Transverse colon (tissue), 4 donors: ENCODE measurements at regions not wholly inside any gene's neighbourhood (a gene's known extent, or its start where the extent isn't known, plus 50 kb on each side); places are given as distances from the start of the nearest gene placed in this dataset.

Experiments used
- DNase-seq: peaks from one replicate; pipeline ENCODE4 v3.0.0-alpha.2; 2019
- H3K27ac ChIP-seq, 4 donors: fragments of 200-600 bp; sonication (generic); 2 replicates each; pipeline ENCODE4 v1.5.1; 2016 to 2018; ENCODE audit warnings: inconsistent platforms in 4 of 4
- H3K27me3 ChIP-seq: fragments of 200-600 bp; sonication (generic); 2 replicates; pipeline ENCODE4 v1.5.1; 2017; ENCODE audit warnings: inconsistent platforms
- H3K36me3 ChIP-seq, 4 donors: fragments of 200-600 bp; sonication (generic); 2 replicates each; pipeline ENCODE4 v1.5.1; 2017 to 2019; ENCODE audit warnings: inconsistent platforms in 4 of 4
- H3K4me1 ChIP-seq, 4 donors: fragments of 200-600 bp; sonication (generic); 2 replicates each; pipeline ENCODE4 v1.5.1; 2017 to 2020; ENCODE audit warnings: inconsistent platforms in 4 of 4
- H3K4me3 ChIP-seq, 4 donors: fragments of 200-600 bp; sonication (generic); 1 replicate in 1 of 4; 2 replicates in 3 of 4; pipeline versions ENCODE4 v1.5.1 to v1.6.1; 2017 to 2019; ENCODE audit warnings: inconsistent platforms in 4 of 4
- H3K9me3 ChIP-seq, 2 donors: fragments of 200-600 bp; sonication (generic); 2 replicates each; pipeline ENCODE4 v1.5.1; 2017 to 2019; ENCODE audit warnings: inconsistent platforms in 2 of 2
- CTCF ChIP-seq, 5 experiments: fragments of 200-600 bp in 3 of 5; fragments of 450-650 bp in 2 of 5; sonication (generic) in 3 of 5; IDR thresholded peaks; 1 replicate in 2 of 5; 2 replicates in 3 of 5; pipeline ENCODE4 v1.5.1; 2016 to 2017; ENCODE audit warnings: antibody characterized with exemption in 5 of 5, inconsistent platforms in 3 of 5, mild to moderate bottlenecking in 2 of 5, moderate library complexity in 1 of 5
- EP300 ChIP-seq: sonication (generic); formaldehyde crosslinking; IDR thresholded peaks from one replicate; pipeline ENCODE4 v1.6.1; 2017; ENCODE audit warnings: antibody characterized with exemption, low read depth
- POLR2A ChIP-seq: fragments of 450-650 bp; IDR thresholded peaks from one replicate; pipeline ENCODE4 v1.6.1; 2016; ENCODE audit warnings: antibody characterized with exemption, mild to moderate bottlenecking, moderate library complexity
- POLR2AphosphoS5 ChIP-seq, 3 donors: sonication (generic); formaldehyde crosslinking; IDR thresholded peaks; one replicate each; pipeline ENCODE4 v1.6.1; 2016; ENCODE audit warnings: antibody characterized with exemption in 3 of 3
- WGBS, 2 donors: methylation state at CpG; one replicate each; pipeline ENCODE4 v1.1.5; 2018; ENCODE audit warnings: low coverage in 1 of 2; 5-methylcytosine and 5-hydroxymethylcytosine counted together
- in situ Hi-C, 4 donors: fragments of 200-750 bp; cut with MboI; loops; one replicate each; pipeline versions ENCODE4 v1.15.0 to v1.15.1; 2017; ENCODE audit warnings: low sequenced_read_pairs in 3 of 4, low pct_ligation_motif_present in 1 of 4, low pct_unique_long_range_greater_than_20kb in 1 of 4
- intact Hi-C: fragments of 100-400 bp; cut with DNase I; formaldehyde crosslinking; loops from one replicate; pipeline ENCODE4 v1.15.1; 2023; ENCODE audit warnings: low total_unique reads

DNA sequence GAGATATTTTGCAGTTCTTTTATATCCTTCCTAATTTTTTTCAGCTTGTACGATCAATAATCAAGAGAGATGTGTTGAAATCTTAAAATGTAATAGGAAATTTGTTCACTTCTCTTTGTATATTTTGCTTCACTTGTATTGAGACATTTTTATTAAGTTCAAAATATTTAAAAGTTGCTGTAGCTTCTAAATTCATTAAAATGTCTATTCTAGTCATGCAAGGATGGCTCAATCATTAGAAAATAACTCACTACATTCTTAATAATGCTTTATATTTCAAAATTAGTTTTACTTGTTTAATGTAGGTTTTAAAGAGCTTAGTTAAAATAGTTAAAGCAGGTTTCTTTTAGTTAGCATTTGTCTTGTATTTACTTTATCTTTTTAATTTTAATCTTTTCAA, 308.4 kb downstream of the CYRIA start:
- TF ChIP-seq EP300 (no peak), CTCF (IDR thresholded peaks at IDR 0.05) (no peak), POLR2AphosphoS5 (IDR thresholded peaks at IDR 0.05) (no peak)
- Histone ChIP-seq H3K36me3 (no peaks in the 10 kb centered on the region), H3K27me3 (no peaks in the 10 kb centered on the region), H3K4me1 (no peaks in the 10 kb centered on the region), H3K9me3 (peaks cover 0 to 9% of the 10 kb centered on the region in 2 donors), H3K27ac (no peak overlapping the region), H3K4me3 (no peak overlapping the region)
- in situ Hi-C loops = no loop called here
- 67 to 96% methylated on average over 1 of the region's 1 CpG for WGBS, 2 donors
- no peak for DNase-seq
- intact Hi-C loops = no loop called here

DNA sequence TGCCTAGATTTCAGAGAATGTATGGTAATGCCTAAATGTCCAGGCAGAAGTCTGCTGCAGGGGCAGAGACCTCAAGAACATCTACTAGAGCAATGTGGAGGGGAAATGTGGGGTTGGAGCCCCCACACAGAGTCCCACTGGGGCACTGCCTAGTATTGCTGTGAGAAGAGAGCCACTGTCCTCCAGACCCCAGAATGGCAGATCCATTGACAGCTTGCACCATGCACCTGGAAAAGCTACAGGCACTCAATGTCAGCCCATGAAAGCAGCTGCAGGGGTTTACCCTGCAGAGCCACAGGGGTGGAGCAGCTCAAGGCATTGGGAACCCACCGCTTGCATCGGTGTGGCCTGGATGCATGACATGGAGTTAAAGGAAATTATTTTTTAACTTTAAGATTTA, 314.1 kb downstream of the CYRIA start:
- WGBS, 2 donors = 96% methylated on average over 2 of the region's 2 CpGs; no CpG with 5 or more reads in 1 of the 2 donors
- Histone ChIP-seq H3K4me1 (no peaks in the 10 kb centered on the region), H3K9me3 (peaks cover under 1 to 2% of the 10 kb centered on the region in 2 donors), H3K4me3 (no peak overlapping the region), H3K27ac (no peak overlapping the region), H3K36me3 (no peaks in the 10 kb centered on the region), H3K27me3 (no peaks in the 10 kb centered on the region)
- no peak for DNase-seq
- in situ Hi-C loops = no loop called here
- TF ChIP-seq EP300 = no peak
- no peak for TF ChIP-seq CTCF (IDR thresholded peaks at IDR 0.05)
- no peak for TF ChIP-seq POLR2A
- TF ChIP-seq POLR2AphosphoS5 (IDR thresholded peaks at IDR 0.05) = no peak
- intact Hi-C loops = no loop called here

- Histone ChIP-seq H3K27ac (no peak overlapping the region), H3K36me3 (no peaks in the 10 kb centered on the region), H3K9me3 (peaks cover 0 to 2% of the 10 kb centered on the region in 2 donors), H3K4me1 (no peaks in the 10 kb centered on the region), H3K4me3 (no peak overlapping the region), H3K27me3 (no peaks in the 10 kb centered on the region)
- DNase-seq = no peak
- in situ Hi-C loops (no loop called here), intact Hi-C loops (no loop called here)
- TF ChIP-seq POLR2A = no peak
- TF ChIP-seq CTCF (IDR thresholded peaks at IDR 0.05) = no peak
- TF ChIP-seq EP300 = no peak
- TF ChIP-seq POLR2AphosphoS5 (IDR thresholded peaks at IDR 0.05) = no peak
Measured at GRCh38 chr2:16351137-16351536, 314.5 kb downstream of the CYRIA start.

- Histone ChIP-seq H3K4me3 (no peak overlapping the region), H3K9me3 (peaks cover 0 to 2% of the 10 kb centered on the region in 2 donors), H3K27me3 (no peaks in the 10 kb centered on the region), H3K4me1 (no peaks in the 10 kb centered on the region), H3K27ac (no peak overlapping the region), H3K36me3 (no peaks in the 10 kb centered on the region)
- TF ChIP-seq EP300 (no peak), POLR2A (no peak), POLR2AphosphoS5 (IDR thresholded peaks at IDR 0.05) (no peak), CTCF (IDR thresholded peaks at IDR 0.05) (no peak)
- DNase-seq = no peak
- intact Hi-C loops = no loop called here
- whole genome bisulfite sequencing, 2 donors = 50 to 54% methylated on average over 2 to 3 of the region's 3 CpGs
- in situ Hi-C loops = no loop called here
Measured at GRCh38 chr2:16350211-16350610, 315.4 kb downstream of the CYRIA start.
